HAP-1 (cell line): ENCODE measurements at regions not wholly inside any gene's neighbourhood (a gene's known extent, or its start where the extent isn't known, plus 50 kb on each side); places are given as distances from the start of the nearest gene placed in this dataset.

Experiments used
- DNase-seq, 2 experiments: peaks; one replicate each; pipeline ENCODE4 v3.0.0-alpha.2; 2016 to 2020; ENCODE audit warnings: low spot score in 2 of 2
- H3K27me3 ChIP-seq: fragments of 250-450 bp; sonication (Bioruptor Pico); 2 replicates; pipeline ENCODE4 v1.5.1; 2020; ENCODE audit warnings: low read depth, mild to moderate bottlenecking, moderate library complexity
- H3K36me3 ChIP-seq: fragments of 250-450 bp; sonication (Bioruptor Pico); replicated peaks from 2 replicates; pipeline ENCODE4 v1.5.1; 2020; ENCODE audit warnings: mild to moderate bottlenecking
- H3K4me1 ChIP-seq: fragments of 250-450 bp; sonication (Bioruptor Pico); 2 replicates; pipeline ENCODE4 v1.5.1; 2020; ENCODE audit warnings: mild to moderate bottlenecking
- H3K4me3 ChIP-seq: fragments of 250-450 bp; sonication (Bioruptor Pico); 2 replicates; pipeline ENCODE4 v1.5.1; 2020; ENCODE audit warnings: mild to moderate bottlenecking, moderate library complexity
- H3K9me3 ChIP-seq: fragments of 250-450 bp; sonication (Bioruptor Pico); 2 replicates; pipeline ENCODE4 v1.5.1; 2020; ENCODE audit warnings: mild to moderate bottlenecking, moderate library complexity
- in situ Hi-C: fragments of 300-500 bp; cut with MboI; formaldehyde crosslinking; loops from 3 replicates; pipeline ENCODE4 v1.14.3; 2020; ENCODE audit warnings: low sequenced_read_pairs, inconsistent platforms, mixed read lengths

DNA sequence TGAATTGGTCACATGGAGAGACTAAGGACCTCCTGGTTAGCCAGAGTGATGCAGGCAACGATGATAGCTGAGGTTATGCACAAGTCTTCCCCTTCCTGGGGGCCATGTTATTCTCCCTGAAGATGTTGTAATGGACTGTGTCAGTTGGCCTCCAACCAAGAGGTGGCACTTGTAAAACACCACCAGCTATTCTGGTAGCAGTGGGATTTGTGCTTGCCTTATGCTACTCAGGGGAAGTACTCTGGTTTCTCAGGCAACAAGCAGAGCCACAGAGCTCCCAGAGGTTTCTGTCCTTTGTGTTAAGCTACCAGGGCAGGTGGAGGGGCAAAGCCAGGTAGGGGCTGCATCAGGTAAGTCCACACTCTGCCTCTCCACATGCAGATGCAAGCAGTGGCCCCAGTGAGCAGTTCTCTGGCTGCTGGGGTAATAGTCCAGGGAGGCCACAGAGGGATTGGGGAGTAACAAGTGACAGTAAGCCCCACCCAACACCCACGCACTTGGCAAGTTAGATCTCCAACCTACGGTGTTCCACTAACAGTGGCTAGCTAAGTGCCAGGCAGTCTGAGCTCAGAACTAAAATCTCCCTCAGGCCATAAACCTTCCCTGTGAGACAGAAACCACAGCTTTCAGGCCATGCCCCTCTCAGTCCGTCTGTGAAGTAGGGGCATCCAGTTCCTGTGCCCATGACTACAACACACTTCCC is 99.7 kb downstream of the RND3 start:
- no peaks in the 10 kb centered on the region for H3K36me3 ChIP-seq
- peaks cover 4% of the 10 kb centered on the region; the same call in 1 of the 2 replicates for H3K9me3 ChIP-seq
- no peak overlapping the region for H3K4me3 ChIP-seq
- H3K4me1 ChIP-seq: peaks cover 6% of the 10 kb centered on the region; the same call in 1 of the 2 replicates
- in situ Hi-C loops: no loop called here
- DNase-seq: no peak
- H3K27me3 ChIP-seq: no peaks in the 10 kb centered on the region

GRCh38 chr2:150385211-150385610 is 102.3 kb downstream of the RND3 start:
- Histone ChIP-seq H3K4me1 (no peaks in the 10 kb centered on the region), H3K4me3 (no peak overlapping the region), H3K9me3 (peaks cover 4% of the 10 kb centered on the region; the same call in 1 of the 2 replicates), H3K27me3 (no peaks in the 10 kb centered on the region), H3K36me3 (no peaks in the 10 kb centered on the region)
- DNase-seq: no peak
- in situ Hi-C loops: no loop called here

DNA sequence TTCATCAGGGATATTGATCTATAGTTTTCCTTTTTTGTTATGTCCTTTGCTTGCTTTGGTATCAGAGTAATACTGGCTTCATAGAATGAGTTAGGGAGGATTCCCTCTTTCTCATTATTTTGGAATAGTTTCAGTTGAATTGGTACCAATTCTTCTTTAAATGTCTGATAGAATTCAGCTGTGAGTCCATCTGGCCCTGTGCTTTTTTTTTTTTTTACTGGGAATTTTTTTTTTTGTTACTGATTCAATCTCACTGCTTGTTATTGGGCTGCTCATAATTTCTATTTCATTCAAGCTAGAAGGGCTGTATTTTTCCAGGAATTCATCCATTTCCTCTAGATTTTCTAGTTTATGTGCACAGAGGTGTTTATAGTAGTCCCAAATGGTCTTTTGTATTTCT is 103.9 kb downstream of the RND3 start:
- DNase-seq: no peak
- in situ Hi-C loops: no loop called here
- H3K9me3 ChIP-seq: peaks cover 4% of the 10 kb centered on the region; the same call in 1 of the 2 replicates
- no peaks in the 10 kb centered on the region for H3K4me1 ChIP-seq
- H3K4me3 ChIP-seq: no peak overlapping the region
- H3K36me3 ChIP-seq: no peaks in the 10 kb centered on the region
- H3K27me3 ChIP-seq: no peaks in the 10 kb centered on the region

DNA sequence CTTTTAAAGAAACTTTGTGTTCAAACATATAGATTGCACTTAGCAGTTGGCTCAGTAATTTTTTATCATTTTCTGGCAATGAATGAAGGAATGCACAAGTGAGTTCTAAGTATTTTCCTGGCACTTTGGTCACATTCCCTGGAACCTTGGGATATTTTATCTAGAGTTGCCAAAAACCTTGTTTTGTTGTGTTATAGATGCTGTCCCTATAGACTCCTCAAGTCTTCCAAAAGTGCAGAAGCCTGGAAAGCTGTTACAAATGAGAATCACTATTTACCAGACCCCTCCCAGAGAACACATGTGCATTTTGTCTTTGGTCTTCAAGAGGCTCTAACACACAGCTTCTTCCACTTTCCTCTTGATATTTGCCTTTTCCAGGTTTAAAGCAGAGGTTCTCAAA is 108.3 kb downstream of the RND3 start:
- DNase-seq: no peak
- Histone ChIP-seq H3K4me3 (no peak overlapping the region), H3K9me3 (no peaks in the 10 kb centered on the region), H3K36me3 (no peaks in the 10 kb centered on the region), H3K4me1 (peaks cover 12% of the 10 kb centered on the region), H3K27me3 (no peaks in the 10 kb centered on the region)
- in situ Hi-C loops: no loop called here

DNA sequence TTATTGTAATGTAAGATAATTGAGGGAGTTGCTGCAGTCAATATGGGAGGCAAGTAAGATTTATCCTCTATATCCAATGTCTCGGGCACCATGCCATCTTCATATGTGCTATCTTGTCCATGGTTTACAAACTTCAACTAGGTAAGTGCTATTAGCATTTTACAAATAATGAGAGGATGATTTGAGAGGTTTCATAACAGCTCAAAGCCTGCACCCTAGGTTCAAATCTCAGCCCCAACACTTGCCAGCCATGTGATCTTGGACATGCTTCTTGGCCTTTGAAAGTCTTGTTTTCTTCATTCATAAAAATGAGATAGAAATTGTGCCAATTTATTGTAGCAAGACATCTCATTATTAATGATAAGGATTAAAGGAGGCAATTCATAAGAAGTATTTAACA is 108.8 kb downstream of the RND3 start:
- Histone ChIP-seq H3K36me3 (no peaks in the 10 kb centered on the region), H3K4me3 (no peak overlapping the region), H3K4me1 (peaks cover 12% of the 10 kb centered on the region), H3K27me3 (no peaks in the 10 kb centered on the region), H3K9me3 (no peaks in the 10 kb centered on the region)
- in situ Hi-C loops: no loop called here
- no peak for DNase-seq

- Histone ChIP-seq H3K27me3 (no peaks in the 10 kb centered on the region), H3K4me1 (peaks cover 12% of the 10 kb centered on the region), H3K36me3 (no peaks in the 10 kb centered on the region), H3K9me3 (no peaks in the 10 kb centered on the region), H3K4me3 (no peak overlapping the region)
- in situ Hi-C loops: no loop called here
- DNase-seq: peak; percentile 34 to 65
Measured at GRCh38 chr2:150376553-150377335, 110.7 kb downstream of the RND3 start.

GRCh38 chr2:150375333-150375732 is 112.1 kb downstream of the RND3 start:
- no peak overlapping the region for H3K4me3 ChIP-seq
- no peaks in the 10 kb centered on the region for H3K27me3 ChIP-seq
- no peaks in the 10 kb centered on the region for H3K9me3 ChIP-seq
- in situ Hi-C loops: no loop called here
- H3K36me3 ChIP-seq: no peaks in the 10 kb centered on the region
- no peak for DNase-seq
- H3K4me1 ChIP-seq: peaks cover 12% of the 10 kb centered on the region

GRCh38 chr2:150374492-150374891 is 113.0 kb downstream of the RND3 start:
- H3K4me3 ChIP-seq: no peak overlapping the region
- no peaks in the 10 kb centered on the region for H3K9me3 ChIP-seq

GRCh38 chr2:150373374-150373773 is 114.1 kb downstream of the RND3 start:
- DNase-seq: no peak
- H3K9me3 ChIP-seq: no peaks in the 10 kb centered on the region

More at GRCh38 chr2:150374492-150374891, 113.0 kb downstream of the RND3 start:
- H3K27me3 ChIP-seq: no peaks in the 10 kb centered on the region
- in situ Hi-C loops: no loop called here
- no peak for DNase-seq
- no peaks in the 10 kb centered on the region for H3K36me3 ChIP-seq
- peaks cover 12% of the 10 kb centered on the region for H3K4me1 ChIP-seq

GRCh38 chr2:150371044-150371818 is 116.2 kb downstream of the RND3 start:
- Histone ChIP-seq H3K4me3 (no peak overlapping the region), H3K36me3 (no peaks in the 10 kb centered on the region), H3K4me1 (peaks cover 7% of the 10 kb centered on the region), H3K9me3 (no peaks in the 10 kb centered on the region), H3K27me3 (no peaks in the 10 kb centered on the region)
- no peak for DNase-seq
- in situ Hi-C loops: no loop called here

More at GRCh38 chr2:150373374-150373773, 114.1 kb downstream of the RND3 start:
- Histone ChIP-seq H3K36me3 (no peaks in the 10 kb centered on the region), H3K4me3 (no peak overlapping the region), H3K27me3 (no peaks in the 10 kb centered on the region), H3K4me1 (peaks cover 12% of the 10 kb centered on the region)
- in situ Hi-C loops: no loop called here

- Histone ChIP-seq H3K4me1 (peaks cover 5% of the 10 kb centered on the region), H3K27me3 (no peaks in the 10 kb centered on the region), H3K4me3 (no peak overlapping the region), H3K9me3 (no peaks in the 10 kb centered on the region), H3K36me3 (no peaks in the 10 kb centered on the region)
- no peak for DNase-seq
- in situ Hi-C loops: no loop called here
Measured at GRCh38 chr2:150370561-150370960, 116.9 kb downstream of the RND3 start.

- no peaks in the 10 kb centered on the region for H3K27me3 ChIP-seq
- DNase-seq: no peak
- H3K4me3 ChIP-seq: no peak overlapping the region
- in situ Hi-C loops: no loop called here
- H3K9me3 ChIP-seq: no peaks in the 10 kb centered on the region
- H3K4me1 ChIP-seq: peaks cover 5% of the 10 kb centered on the region
- H3K36me3 ChIP-seq: no peaks in the 10 kb centered on the region
Measured at GRCh38 chr2:150369862-150370261, 117.6 kb downstream of the RND3 start.

DNA sequence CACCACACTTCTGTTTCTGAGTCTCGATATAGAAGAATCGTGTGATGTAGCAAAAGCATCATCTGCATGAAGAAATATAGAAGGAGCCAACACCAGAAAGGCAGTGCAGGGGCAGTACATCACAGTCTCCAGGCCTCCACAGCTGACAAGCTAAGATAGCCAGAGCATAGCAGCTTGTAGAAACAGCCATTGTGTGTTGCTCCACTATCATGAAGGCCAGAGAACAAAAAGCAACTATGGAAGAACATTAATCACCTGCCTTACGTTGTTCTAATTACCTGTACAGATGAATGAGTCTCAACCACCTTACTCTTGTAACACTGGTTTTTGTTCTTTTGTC is 129.0 kb downstream of the RND3 start:
- H3K9me3 ChIP-seq: no peaks in the 10 kb centered on the region
- H3K27me3 ChIP-seq: no peaks in the 10 kb centered on the region
- H3K4me3 ChIP-seq: no peak overlapping the region
- peaks cover 5% of the 10 kb centered on the region for H3K4me1 ChIP-seq
- no peaks in the 10 kb centered on the region for H3K36me3 ChIP-seq
- in situ Hi-C loops: no loop called here
- DNase-seq: no peak
